ENCODE measurements at regions not wholly inside any gene's neighbourhood (a gene's known extent, or its start where the extent isn't known, plus 50 kb on each side); places are given as distances from the start of the nearest gene placed in this dataset.

DNA sequence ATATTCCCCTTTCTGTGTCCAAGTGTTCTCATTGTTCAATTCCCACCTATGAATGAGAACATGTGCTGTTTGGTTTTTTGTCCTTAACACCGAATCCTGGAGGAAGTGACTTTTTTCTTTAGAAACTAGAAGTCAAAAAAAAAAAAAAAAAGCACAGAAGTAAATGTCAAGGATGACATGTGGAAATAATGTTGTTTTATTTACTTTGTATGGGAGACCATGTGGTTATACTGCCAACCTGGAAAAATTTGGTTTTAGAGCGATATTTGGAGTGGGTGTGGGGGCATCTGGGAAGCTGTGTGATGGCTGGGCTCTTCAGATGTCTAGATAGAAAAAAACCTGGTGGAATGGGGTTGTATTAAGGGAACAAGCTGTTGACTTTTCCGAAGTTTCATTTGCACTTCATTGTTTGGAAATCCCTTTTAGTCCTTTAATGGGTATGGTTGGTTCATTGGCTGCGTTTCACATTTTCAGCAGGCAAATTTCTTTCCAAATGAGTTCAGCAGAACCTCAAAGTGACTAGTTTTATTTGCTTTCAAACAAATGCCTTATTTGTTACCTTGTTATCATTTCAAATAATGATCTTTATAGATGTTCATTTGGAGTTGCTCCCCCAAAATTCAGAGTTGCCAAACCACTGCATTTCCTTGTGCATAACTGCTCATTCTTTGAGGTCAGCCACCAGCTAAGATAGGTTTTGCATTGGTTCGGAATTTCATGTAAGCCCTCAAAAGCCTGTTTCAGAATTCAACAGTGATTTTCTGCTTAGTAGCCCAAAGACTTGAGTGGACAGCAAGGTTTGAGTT lies 508.2 kb downstream of the METTL15 start:
- H3K27me3 ChIP-seq (ENCODE audit: control insufficient read depth, insufficient read depth, low read length), result no peaks in the 10 kb centered on the region
- no peak for ATAC-seq
- no peaks in the 10 kb centered on the region for H3K9me3 ChIP-seq (ENCODE audit: control insufficient read depth, insufficient read depth, low read depth, low read length)

DNA sequence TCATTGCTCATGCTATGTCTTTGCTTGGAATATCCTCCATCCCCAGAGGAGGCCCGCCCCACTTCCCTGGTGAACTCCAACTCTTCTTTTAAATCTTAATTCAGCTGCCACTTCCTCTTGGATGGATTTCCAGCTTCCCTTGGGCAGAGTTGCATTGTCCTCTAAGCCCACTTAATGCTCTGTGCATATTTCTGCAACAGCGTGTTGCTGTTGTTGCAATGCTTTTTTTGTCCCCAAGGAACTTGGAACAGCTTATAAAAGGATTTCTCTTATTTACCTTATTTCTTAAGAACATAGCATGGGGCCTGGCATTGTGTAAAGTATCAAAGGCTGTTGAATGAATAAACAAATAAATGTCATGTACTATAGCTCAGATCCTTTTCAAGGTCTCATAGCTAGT lies 507.4 kb downstream of the METTL15 start:
- ATAC-seq, result no peak
- H3K4me3 ChIP-seq (ENCODE audit: low read depth in 2 of 2, low read length in 2 of 2), result no peak overlapping the region
- no peaks in the 10 kb centered on the region for H3K36me3 ChIP-seq (ENCODE audit: control insufficient read depth, insufficient read depth, low read length)
- no peaks in the 10 kb centered on the region for H3K9me3 ChIP-seq (ENCODE audit: control insufficient read depth, insufficient read depth, low read depth, low read length)
- H3K27me3 ChIP-seq (ENCODE audit: control insufficient read depth, insufficient read depth, low read length), result no peaks in the 10 kb centered on the region
- ChIA-PET POLR2A (no interaction called here), CTCF (interaction anchor here (0.6 kb wide), 1 partner anchor 19 kb away, joined by 5 read pairs; no protein-coding TSS in a partner anchor)
- no peak overlapping the region for H3K27ac ChIP-seq (ENCODE audit: low read length)
- no peak for DNase-seq (ENCODE audit: low read depth, low spot score)
- intact Hi-C loops (cut with micrococcal nuclease; ENCODE audit: unreplicated experiment), result no loop called here
- H3K4me1 ChIP-seq (ENCODE audit: control insufficient read depth, insufficient read depth, low read length), result no peaks in the 10 kb centered on the region
- TF ChIP-seq, protein P1, sequence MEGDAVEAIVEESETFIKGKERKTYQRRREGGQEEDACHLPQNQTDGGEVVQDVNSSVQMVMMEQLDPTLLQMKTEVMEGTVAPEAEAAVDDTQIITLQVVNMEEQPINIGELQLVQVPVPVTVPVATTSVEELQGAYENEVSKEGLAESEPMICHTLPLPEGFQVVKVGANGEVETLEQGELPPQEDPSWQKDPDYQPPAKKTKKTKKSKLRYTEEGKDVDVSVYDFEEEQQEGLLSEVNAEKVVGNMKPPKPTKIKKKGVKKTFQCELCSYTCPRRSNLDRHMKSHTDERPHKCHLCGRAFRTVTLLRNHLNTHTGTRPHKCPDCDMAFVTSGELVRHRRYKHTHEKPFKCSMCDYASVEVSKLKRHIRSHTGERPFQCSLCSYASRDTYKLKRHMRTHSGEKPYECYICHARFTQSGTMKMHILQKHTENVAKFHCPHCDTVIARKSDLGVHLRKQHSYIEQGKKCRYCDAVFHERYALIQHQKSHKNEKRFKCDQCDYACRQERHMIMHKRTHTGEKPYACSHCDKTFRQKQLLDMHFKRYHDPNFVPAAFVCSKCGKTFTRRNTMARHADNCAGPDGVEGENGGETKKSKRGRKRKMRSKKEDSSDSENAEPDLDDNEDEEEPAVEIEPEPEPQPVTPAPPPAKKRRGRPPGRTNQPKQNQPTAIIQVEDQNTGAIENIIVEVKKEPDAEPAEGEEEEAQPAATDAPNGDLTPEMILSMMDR (IDR thresholded peaks at IDR 0.05), result no peak
- TF ChIP-seq POLR2AphosphoS5 (IDR thresholded peaks at IDR 0.05; ENCODE audit: low read depth, low read length) (no peak), TCF7L2 (IDR thresholded peaks at IDR 0.05; ENCODE audit: low read depth, low read length) (no peak), SIN3A (IDR thresholded peaks at IDR 0.05; ENCODE audit: borderline replicate concordance, insufficient read depth, low read depth, low read length) (no peak), REST (IDR thresholded peaks at IDR 0.05; ENCODE audit: insufficient read depth in 1 of 2, low read depth in 2 of 2, low read length in 1 of 2) (no peak)
- BruUV-seq (replicated peaks), result no TSS peak
- in situ Hi-C loops (cut with HindIII; ENCODE audit: low pct_unique_long_range_greater_than_20kb, low sequenced_read_pairs), result no loop called here

More for the DNA sequence above, 508.2 kb downstream of the METTL15 start:
- Histone ChIP-seq H3K27ac (ENCODE audit: low read length) (no peak overlapping the region), H3K4me1 (ENCODE audit: control insufficient read depth, insufficient read depth, low read length) (no peaks in the 10 kb centered on the region), H3K4me3 (ENCODE audit: low read depth in 2 of 2, low read length in 2 of 2) (no peak overlapping the region), H3K36me3 (ENCODE audit: control insufficient read depth, insufficient read depth, low read length) (no peaks in the 10 kb centered on the region)
- intact Hi-C loops (cut with micrococcal nuclease; ENCODE audit: unreplicated experiment) (no loop called here), in situ Hi-C loops (cut with HindIII; ENCODE audit: low pct_unique_long_range_greater_than_20kb, low sequenced_read_pairs) (no loop called here)
- DNase-seq (ENCODE audit: low read depth, low spot score), result no peak
- no peak for TF ChIP-seq REST (IDR thresholded peaks at IDR 0.05; ENCODE audit: insufficient read depth in 1 of 2, low read depth in 2 of 2, low read length in 1 of 2)
- no peak for TF ChIP-seq SIN3A (IDR thresholded peaks at IDR 0.05; ENCODE audit: borderline replicate concordance, insufficient read depth, low read depth, low read length)
- TF ChIP-seq, protein P1 (IDR thresholded peaks at IDR 0.05), result no peak
- no peak for TF ChIP-seq TCF7L2 (IDR thresholded peaks at IDR 0.05; ENCODE audit: low read depth, low read length)
- no peak for TF ChIP-seq POLR2AphosphoS5 (IDR thresholded peaks at IDR 0.05; ENCODE audit: low read depth, low read length)
- ChIA-PET POLR2A (no interaction called here), CTCF (no interaction called here)
- no TSS peak for BruUV-seq (replicated peaks)
